ENCODE measurements at regions not wholly inside any gene's neighbourhood (a gene's known extent, or its start where the extent isn't known, plus 50 kb on each side); places are given as distances from the start of the nearest gene placed in this dataset.
"Not testable (repeated sequence)": the region's sequence is repeated elsewhere in the genome, so short reads cannot be mapped to it uniquely, and the experiment has no call there.

DNA sequence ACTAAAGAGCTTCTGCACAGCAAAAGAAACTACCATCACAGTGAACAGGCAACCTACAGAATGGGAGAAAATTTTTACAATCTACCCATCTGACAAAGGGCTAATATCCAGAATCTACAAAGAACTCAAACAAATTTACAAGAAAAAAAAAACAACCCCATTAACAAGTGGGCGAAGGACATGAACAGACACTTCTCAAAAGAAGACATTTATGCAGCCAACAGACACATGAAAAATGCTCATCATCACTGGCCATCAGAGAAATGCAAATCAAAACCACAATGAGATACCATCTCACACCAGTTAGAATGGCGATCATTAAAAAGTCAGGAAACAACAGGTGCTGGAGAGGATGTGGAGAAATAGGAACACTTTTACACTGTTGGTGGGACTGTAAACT, 89.9 kb upstream of the TMEM164 start:
- TF ChIP-seq, protein P1, sequence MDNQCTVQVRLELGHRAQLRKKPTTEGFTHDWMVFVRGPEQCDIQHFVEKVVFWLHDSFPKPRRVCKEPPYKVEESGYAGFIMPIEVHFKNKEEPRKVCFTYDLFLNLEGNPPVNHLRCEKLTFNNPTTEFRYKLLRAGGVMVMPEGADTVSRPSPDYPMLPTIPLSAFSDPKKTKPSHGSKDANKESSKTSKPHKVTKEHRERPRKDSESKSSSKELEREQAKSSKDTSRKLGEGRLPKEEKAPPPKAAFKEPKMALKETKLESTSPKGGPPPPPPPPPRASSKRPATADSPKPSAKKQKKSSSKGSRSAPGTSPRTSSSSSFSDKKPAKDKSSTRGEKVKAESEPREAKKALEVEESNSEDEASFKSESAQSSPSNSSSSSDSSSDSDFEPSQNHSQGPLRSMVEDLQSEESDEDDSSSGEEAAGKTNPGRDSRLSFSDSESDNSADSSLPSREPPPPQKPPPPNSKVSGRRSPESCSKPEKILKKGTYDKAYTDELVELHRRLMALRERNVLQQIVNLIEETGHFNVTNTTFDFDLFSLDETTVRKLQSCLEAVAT (IDR thresholded peaks at IDR 0.05), result not testable (repeated sequence)
- TF ChIP-seq RFX5 (IDR thresholded peaks at IDR 0.05; ENCODE audit: low read depth, low read length); EZH2 (IDR thresholded peaks at IDR 0.05; ENCODE audit: borderline replicate concordance, control insufficient read depth, low read depth, low read length); HCFC1 (IDR thresholded peaks at IDR 0.05; ENCODE audit: low read length); TAF1 (IDR thresholded peaks at IDR 0.05; ENCODE audit: borderline replicate concordance, low read depth, low read length): not testable (repeated sequence)
- TF ChIP-seq, protein P2, sequence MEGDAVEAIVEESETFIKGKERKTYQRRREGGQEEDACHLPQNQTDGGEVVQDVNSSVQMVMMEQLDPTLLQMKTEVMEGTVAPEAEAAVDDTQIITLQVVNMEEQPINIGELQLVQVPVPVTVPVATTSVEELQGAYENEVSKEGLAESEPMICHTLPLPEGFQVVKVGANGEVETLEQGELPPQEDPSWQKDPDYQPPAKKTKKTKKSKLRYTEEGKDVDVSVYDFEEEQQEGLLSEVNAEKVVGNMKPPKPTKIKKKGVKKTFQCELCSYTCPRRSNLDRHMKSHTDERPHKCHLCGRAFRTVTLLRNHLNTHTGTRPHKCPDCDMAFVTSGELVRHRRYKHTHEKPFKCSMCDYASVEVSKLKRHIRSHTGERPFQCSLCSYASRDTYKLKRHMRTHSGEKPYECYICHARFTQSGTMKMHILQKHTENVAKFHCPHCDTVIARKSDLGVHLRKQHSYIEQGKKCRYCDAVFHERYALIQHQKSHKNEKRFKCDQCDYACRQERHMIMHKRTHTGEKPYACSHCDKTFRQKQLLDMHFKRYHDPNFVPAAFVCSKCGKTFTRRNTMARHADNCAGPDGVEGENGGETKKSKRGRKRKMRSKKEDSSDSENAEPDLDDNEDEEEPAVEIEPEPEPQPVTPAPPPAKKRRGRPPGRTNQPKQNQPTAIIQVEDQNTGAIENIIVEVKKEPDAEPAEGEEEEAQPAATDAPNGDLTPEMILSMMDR (IDR thresholded peaks at IDR 0.05 in 2 of 3, conservative IDR thresholded peaks at IDR 0.05 in 1 of 3; ENCODE audit: control insufficient read depth in 2 of 3, extremely low read depth in 1 of 3, insufficient read depth in 1 of 3, low read depth in 3 of 3, low read length in 3 of 3), result not testable (repeated sequence)
- TF ChIP-seq, protein P3, sequence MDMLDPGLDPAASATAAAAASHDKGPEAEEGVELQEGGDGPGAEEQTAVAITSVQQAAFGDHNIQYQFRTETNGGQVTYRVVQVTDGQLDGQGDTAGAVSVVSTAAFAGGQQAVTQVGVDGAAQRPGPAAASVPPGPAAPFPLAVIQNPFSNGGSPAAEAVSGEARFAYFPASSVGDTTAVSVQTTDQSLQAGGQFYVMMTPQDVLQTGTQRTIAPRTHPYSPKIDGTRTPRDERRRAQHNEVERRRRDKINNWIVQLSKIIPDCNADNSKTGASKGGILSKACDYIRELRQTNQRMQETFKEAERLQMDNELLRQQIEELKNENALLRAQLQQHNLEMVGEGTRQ (IDR thresholded peaks at IDR 0.05; ENCODE audit: borderline replicate concordance, low read depth, low read length), result not testable (repeated sequence)
